Esophagus muscularis mucosa (tissue), 4 donors: ENCODE measurements at regions not wholly inside any gene's neighbourhood (a gene's known extent, or its start where the extent isn't known, plus 50 kb on each side); places are given as distances from the start of the nearest gene placed in this dataset.

Experiments used
- DNase-seq: peaks from one replicate; pipeline ENCODE4 v3.0.0-alpha.2; 2017; ENCODE audit errors: extremely low spot score
- H3K27ac ChIP-seq, 4 donors: fragments of 200-600 bp; sonication (generic); replicated peaks in 1 of 4; 1 replicate in 3 of 4; 2 replicates in 1 of 4; pipeline ENCODE4 v1.5.1; 2016 to 2019; ENCODE audit warnings: mild to moderate bottlenecking in 1 of 4
- H3K27me3 ChIP-seq, 4 donors: fragments of 200-600 bp; sonication (generic); one replicate each; pipeline versions ENCODE4 v1.5.1 to v1.6.0; 2016 to 2019
- H3K36me3 ChIP-seq, 4 donors: fragments of 200-600 bp; sonication (generic); one replicate each; pipeline ENCODE4 v1.5.1; 2016 to 2019
- H3K4me1 ChIP-seq, 4 donors: fragments of 200-600 bp; sonication (generic); one replicate each; pipeline ENCODE4 v1.5.1; 2016 to 2019
- H3K4me3 ChIP-seq, 4 donors: fragments of 200-600 bp; sonication (generic); 1 replicate in 2 of 4; 2 replicates in 2 of 4; pipeline ENCODE4 v1.5.1; 2016 to 2019; ENCODE audit warnings: mild to moderate bottlenecking in 4 of 4, moderate library complexity in 1 of 4
- H3K9me3 ChIP-seq, 4 donors: fragments of 200-600 bp; sonication (generic); 1 replicate in 3 of 4; 2 replicates in 1 of 4; pipeline ENCODE4 v1.5.1; 2016 to 2019
- EP300 ChIP-seq: sonication (generic); formaldehyde crosslinking; IDR thresholded peaks from one replicate; pipeline ENCODE4 v1.6.1; 2017; ENCODE audit warnings: antibody characterized with exemption
- POLR2A ChIP-seq: fragments of 450-650 bp; IDR thresholded peaks from one replicate; pipeline ENCODE4 v1.6.1; 2017; ENCODE audit warnings: antibody characterized with exemption, moderate library complexity, mild to moderate bottlenecking, low read depth
- POLR2AphosphoS5 ChIP-seq, 2 donors: sonication (generic); formaldehyde crosslinking; IDR thresholded peaks; one replicate each; pipeline ENCODE4 v1.6.1; 2017; ENCODE audit warnings: antibody characterized with exemption in 2 of 2
- WGBS: methylation state at CpG from one replicate; pipeline ENCODE4 v1.1.5; 2018; 5-methylcytosine and 5-hydroxymethylcytosine counted together
- intact Hi-C: fragments of 100-400 bp; cut with DNase I; formaldehyde crosslinking; loops from one replicate; pipeline ENCODE4 v1.15.1; 2023
- TF ChIP-seq, protein P1 (sequence below), 3 experiments: fragments of 200-600 bp in 2 of 3; fragments of 450-650 bp in 1 of 3; sonication (generic) in 2 of 3; IDR thresholded peaks; one replicate each; pipeline ENCODE4 v1.5.1; 2017 to 2019; ENCODE audit warnings: antibody characterized with exemption in 3 of 3, mild to moderate bottlenecking in 2 of 3, moderate library complexity in 1 of 3

DNA sequence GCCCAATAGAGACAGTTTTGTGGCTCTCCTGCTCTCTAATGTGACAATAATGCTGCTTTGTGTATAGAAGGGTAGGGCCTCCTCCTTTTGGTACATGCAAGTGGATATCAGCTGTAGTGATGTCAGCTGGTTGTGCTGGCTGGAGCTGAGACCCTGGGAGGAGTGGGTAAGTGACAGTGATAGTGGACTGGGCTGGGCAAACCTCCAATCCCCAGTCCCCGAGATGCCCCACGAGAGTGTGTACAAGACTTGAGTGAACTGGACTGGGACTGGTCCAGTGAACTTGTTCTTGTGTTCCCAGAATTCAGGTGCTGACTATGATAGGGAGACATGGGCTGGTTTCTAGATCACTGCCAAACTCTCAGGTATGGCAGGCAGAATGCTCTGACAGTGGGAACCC lies 583.6 kb upstream of the PCDH10 start:
- no peak for TF ChIP-seq EP300
- no peak for TF ChIP-seq POLR2AphosphoS5 (IDR thresholded peaks at IDR 0.05)
- TF ChIP-seq, protein P1, sequence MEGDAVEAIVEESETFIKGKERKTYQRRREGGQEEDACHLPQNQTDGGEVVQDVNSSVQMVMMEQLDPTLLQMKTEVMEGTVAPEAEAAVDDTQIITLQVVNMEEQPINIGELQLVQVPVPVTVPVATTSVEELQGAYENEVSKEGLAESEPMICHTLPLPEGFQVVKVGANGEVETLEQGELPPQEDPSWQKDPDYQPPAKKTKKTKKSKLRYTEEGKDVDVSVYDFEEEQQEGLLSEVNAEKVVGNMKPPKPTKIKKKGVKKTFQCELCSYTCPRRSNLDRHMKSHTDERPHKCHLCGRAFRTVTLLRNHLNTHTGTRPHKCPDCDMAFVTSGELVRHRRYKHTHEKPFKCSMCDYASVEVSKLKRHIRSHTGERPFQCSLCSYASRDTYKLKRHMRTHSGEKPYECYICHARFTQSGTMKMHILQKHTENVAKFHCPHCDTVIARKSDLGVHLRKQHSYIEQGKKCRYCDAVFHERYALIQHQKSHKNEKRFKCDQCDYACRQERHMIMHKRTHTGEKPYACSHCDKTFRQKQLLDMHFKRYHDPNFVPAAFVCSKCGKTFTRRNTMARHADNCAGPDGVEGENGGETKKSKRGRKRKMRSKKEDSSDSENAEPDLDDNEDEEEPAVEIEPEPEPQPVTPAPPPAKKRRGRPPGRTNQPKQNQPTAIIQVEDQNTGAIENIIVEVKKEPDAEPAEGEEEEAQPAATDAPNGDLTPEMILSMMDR (IDR thresholded peaks at IDR 0.05) = no peak
- TF ChIP-seq POLR2A = no peak
- Histone ChIP-seq H3K9me3 (no peaks in the 10 kb centered on the region), H3K27me3 (no peaks in the 10 kb centered on the region), H3K36me3 (no peaks in the 10 kb centered on the region), H3K4me3 (no peak overlapping the region), H3K4me1 (no peaks in the 10 kb centered on the region), H3K27ac (no peak overlapping the region)
- 93% methylated on average over 2 of the region's 2 CpGs for WGBS
- intact Hi-C loops = no loop called here
- DNase-seq = no peak

DNA sequence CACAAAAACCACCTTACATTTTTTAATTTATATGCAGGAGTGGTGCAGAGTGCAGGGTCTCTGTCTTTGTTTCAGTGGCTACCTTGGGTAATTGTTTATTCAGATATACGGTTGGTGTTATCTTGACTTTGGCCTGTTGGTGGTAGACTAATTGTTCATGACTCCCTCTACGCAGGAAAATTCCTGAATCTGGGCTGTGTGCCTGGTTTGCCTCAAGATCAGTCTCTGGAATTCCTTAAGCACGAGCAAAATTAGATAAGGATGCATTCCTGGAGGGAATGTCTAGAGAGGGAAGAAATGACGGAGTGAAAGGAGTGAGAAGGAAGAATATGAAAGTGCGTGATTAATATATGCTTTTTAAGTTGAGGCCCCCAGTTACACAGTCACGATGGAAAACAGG lies 576.9 kb upstream of the PCDH10 start:
- intact Hi-C loops = no loop called here
- Histone ChIP-seq H3K36me3 (no peaks in the 10 kb centered on the region), H3K27ac (no peak overlapping the region), H3K27me3 (no peaks in the 10 kb centered on the region), H3K9me3 (no peaks in the 10 kb centered on the region), H3K4me3 (no peak overlapping the region), H3K4me1 (no peaks in the 10 kb centered on the region)
- no peak for DNase-seq
- WGBS = 41% methylated on average over 6 of the region's 6 CpGs
- TF ChIP-seq POLR2AphosphoS5 (IDR thresholded peaks at IDR 0.05) (no peak), EP300 (no peak), POLR2A (no peak)
- TF ChIP-seq, protein P1 (IDR thresholded peaks at IDR 0.05) = no peak

DNA sequence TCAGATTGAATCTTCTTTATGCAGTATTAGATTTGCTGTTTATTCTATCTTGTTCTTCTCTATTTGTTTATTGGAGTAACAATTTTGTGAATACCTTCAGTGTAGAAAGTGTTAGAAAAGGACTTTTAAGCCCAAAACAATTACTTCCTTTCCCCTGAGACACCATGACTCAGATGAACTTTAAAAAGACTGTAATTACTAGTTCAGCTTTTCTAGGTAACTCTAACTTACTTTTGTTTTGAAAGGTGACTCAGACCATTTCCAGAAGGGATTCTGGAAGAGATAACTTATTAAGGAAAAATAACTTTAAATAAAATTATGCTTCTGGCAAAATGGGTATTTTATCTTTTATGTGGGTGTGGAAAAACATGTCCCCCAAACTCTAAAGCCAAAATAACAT lies 561.5 kb upstream of the PCDH10 start:
- Histone ChIP-seq H3K36me3 (no peaks in the 10 kb centered on the region), H3K27ac (no peak overlapping the region), H3K4me3 (no peak overlapping the region), H3K9me3 (no peaks in the 10 kb centered on the region), H3K4me1 (no peaks in the 10 kb centered on the region), H3K27me3 (no peaks in the 10 kb centered on the region)
- no peak for TF ChIP-seq POLR2A
- TF ChIP-seq EP300 = no peak
- no peak for TF ChIP-seq POLR2AphosphoS5 (IDR thresholded peaks at IDR 0.05)
- TF ChIP-seq, protein P1 (IDR thresholded peaks at IDR 0.05) = no peak
- no peak for DNase-seq
- intact Hi-C loops = no loop called here

- no peak for DNase-seq
- no peaks in the 10 kb centered on the region for H3K27me3 ChIP-seq
- no peak overlapping the region for H3K27ac ChIP-seq
- intact Hi-C loops = no loop called here
- TF ChIP-seq, protein P1 (IDR thresholded peaks at IDR 0.05) = no peak
- TF ChIP-seq EP300 (no peak), POLR2A (no peak), POLR2AphosphoS5 (IDR thresholded peaks at IDR 0.05) (no peak)
- no peaks in the 10 kb centered on the region for H3K9me3 ChIP-seq
- no peaks in the 10 kb centered on the region for H3K4me1 ChIP-seq
- H3K4me3 ChIP-seq = no peak overlapping the region
- H3K36me3 ChIP-seq = no peaks in the 10 kb centered on the region
- 79% methylated on average over 13 of the region's 13 CpGs for WGBS
Measured at GRCh38 chr4:132592340-132592739, 556.8 kb upstream of the PCDH10 start.

DNA sequence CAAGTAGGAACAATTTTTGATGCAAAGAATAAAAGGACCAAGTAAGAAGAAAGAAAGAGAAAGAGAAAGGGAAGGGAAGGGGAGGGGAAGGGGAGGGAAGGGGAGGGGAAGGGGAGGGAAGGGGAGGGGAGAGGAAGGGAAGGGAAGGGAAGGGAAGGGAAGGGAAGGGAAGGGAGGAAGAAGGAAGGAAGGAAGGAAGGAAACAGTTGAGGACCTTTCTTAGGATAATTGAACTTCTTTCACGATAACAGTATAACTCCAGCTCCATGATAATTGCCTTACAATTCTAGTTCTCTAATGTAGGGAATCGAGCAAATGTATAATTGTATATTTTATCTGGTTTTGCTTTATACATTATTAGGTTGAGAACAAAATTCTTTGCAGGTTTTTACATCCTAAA lies 556.2 kb upstream of the PCDH10 start:
- H3K9me3 ChIP-seq = no peaks in the 10 kb centered on the region
- intact Hi-C loops = no loop called here
- TF ChIP-seq, protein P1 (IDR thresholded peaks at IDR 0.05) = no peak
- no peak for TF ChIP-seq POLR2A
- no peak for TF ChIP-seq POLR2AphosphoS5 (IDR thresholded peaks at IDR 0.05)
- TF ChIP-seq EP300 = no peak
- H3K4me3 ChIP-seq = no peak overlapping the region
- H3K27me3 ChIP-seq = no peaks in the 10 kb centered on the region
- DNase-seq = no peak
- no peak overlapping the region for H3K27ac ChIP-seq
- no peaks in the 10 kb centered on the region for H3K36me3 ChIP-seq
- WGBS = 81% methylated on average over 2 of the region's 2 CpGs
- no peaks in the 10 kb centered on the region for H3K4me1 ChIP-seq
